ENCODE measurements at regions not wholly inside any gene's neighbourhood (a gene's known extent, or its start where the extent isn't known, plus 50 kb on each side); places are given as distances from the start of the nearest gene placed in this dataset.
"Not testable (repeated sequence)": the region's sequence is repeated elsewhere in the genome, so short reads cannot be mapped to it uniquely, and the experiment has no call there.

DNA sequence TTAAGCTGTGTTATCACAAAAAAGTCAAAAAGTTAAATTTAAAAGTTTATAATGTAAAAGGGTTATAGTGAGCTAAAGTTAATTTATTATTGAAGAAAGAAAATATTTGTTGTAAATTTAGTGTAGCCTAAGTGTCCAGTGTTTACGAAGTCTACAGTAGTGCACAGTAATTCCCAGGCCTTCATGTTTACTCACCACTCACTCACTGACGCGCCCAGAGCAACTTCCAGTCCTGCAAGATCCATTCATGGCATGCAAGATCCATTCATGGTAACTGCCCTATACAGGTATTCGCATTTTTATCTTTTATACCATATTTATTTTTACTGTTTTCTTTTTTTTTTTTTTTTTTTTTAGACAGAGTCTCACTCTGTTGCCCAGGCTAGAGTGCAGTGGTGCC is 69.5 kb downstream of the TPRA1 start:
- DNase-seq, result no peak

DNA sequence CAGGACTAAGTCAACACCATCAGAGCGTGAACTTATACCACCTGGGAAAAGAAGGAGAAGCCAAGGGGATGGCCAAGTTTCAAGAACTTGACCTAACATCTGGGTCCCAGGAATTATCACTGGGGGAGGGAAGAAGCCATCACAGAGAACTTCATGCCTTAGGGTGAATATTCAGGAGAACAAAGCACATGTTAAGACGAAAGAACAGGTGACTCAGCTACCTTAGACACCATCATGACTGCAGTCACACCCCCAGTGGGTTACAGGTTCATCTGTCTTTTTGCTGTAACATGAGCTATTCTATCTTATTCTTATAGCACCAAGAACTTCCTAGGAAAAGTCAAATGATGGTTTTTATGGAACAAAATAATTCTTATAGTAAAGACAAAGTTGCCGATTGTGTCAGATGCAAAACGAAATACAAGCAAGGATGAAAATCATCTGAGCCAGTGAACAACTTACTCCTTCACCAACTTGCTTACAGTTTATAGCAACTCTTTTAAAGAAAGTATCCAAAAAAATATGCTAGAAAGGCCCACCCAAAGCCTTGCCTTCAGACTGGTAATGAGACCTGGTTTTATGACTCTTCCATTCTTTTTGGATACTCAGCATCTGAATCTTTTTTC is 72.0 kb downstream of the TPRA1 start:
- DNase-seq, result no peak

DNA sequence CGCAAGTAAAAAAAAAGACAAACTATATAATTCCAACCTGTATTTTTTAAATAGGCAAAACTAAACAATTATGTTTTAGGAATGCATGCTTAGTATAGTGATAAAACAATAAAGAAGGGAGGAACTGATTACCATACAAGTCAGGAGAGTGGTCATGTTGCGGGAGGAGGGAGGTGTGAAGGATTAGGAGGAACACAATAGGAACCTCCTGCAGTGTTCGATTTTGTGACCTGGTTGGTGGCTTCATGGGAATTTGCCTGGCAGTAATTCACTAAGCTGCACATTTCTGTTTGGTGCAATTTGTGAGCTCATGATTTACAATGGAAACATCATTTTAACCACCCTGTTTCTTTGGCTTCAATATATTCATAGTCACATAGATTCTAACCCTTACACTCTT is 78.3 kb downstream of the TPRA1 start:
- DNase-seq, result no peak

DNA sequence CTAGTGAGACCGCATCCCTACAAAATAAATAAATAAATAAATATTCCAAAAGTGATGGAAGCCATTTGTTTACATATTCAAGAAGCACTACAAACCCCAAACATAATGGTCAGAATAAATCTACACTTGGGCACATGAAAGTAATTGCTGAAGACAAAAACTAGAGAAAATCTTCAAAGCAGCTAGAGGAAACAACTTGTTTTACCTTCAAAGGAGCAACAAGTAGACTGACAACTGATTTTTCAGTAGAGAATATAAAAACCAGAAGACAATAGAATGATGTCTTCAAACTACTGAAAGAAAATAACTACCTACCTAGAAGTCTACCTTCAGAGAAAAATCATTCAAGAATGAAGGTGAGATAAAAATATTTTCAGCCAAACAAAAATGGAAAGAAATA is 89.4 kb downstream of the TPRA1 start:
- no peak for DNase-seq

DNA sequence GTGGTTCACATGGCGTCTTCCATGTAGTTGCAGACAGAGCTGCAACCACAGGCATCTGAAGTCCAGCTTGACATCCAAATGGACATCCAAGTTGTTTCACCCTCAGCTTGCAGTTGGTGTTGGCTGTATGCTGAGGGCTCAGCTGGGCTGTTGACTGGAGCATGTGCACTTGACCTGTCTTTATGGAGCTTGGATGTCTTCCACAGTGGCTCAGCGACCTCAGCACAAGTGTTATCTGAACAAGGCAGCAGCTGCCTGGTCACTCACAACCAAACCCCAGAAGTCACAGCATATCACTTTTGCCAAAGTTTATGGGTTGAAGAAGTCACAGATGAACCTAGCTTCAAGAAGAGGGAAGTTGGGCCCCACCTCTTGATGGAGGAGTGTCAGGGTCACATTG is 92.9 kb downstream of the TPRA1 start:
- DNase-seq, result no peak

DNA sequence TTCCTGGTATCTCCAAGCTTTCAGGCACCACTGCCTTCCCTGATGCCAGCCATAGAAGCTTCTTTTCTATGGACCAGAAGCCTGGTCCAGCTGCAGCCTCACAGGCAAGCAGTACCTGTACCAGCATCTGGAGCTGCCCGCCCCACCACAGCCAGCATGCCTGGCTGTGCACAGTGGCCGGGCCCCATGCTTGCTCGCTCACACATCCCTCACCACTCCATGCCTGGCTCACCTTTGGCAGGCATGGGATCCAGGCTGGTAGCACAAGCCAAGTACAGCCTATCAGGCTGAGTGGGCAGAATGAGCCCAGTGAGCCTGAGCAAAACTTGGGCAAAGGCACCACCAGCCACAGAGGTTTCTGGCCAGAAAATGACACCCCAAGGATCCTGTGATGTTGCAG is 93.4 kb downstream of the TPRA1 start:
- DNase-seq, result no peak

DNA sequence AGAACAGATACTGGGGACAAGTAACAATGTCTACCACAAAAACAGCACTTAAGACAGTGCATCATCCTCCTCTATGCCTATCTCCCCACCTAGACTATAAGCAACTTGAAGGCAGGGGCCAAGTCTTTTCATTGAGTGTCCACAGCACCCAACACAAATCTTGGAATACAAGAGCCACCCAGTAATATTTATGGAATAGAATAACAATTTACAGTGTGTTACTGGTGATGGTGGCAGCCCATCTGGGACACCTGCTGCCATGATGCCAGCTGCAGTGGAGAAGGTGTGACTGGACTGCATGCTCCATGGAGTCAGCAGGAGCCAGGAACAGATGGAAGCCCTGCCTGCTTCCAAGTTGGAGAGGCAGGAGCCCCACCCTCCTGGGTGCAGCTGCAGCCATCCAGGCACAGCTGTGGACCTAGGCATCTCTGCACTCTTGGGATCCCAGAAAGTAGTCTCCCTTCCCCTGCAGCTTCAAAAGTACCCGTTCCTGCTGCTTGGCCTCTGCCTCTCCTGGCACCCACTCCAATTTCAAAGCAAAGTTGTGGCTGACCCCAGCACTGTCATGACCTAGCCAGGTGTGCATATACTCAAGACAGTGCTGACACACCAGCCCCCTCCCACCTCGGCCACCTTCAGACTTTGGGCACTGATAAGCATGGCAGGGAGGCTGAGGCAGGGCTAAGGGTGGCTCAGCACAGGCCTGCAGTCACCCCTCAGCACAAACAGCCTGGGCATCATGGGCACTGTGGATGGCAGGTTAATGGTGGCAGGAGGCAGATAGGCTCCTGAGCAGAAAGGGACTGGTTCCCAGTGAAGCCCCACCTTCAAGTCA is 94.5 kb downstream of the TPRA1 start:
- no peak for DNase-seq

DNA sequence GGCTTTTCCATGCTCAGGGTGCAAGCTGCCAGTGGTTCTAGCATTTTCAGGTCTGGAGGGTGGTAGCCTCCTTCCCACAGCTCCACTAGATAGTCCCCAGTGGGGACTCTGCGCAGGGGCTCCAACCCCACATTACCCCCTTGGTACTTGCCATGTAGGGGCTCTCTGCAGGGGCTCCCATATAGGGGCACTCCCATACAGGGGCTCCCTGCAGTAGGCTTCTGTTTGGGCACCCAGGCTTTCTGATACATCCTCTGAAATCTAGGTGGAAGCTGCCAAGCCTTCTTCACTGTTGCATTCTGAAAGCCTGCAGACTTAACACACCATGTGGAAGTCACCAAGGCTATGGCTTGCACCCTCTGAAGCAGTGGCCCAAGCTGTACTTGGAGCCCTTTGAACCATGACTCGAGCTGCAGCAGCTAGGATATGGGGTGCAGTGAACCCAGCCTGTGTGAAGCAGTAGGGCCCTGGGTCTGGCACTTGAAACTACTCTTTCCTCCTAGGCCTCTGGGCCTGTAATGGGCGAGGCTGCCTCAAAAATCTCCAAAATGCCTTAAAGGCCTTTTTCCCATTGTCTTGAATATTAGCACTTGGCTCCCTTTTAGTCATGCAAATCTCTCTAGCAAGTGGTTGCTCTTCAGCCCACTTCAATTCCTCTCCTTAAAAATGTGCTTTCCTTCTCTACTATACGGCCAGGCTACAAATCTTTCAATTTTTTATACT is 96.4 kb downstream of the TPRA1 start:
- no peak for DNase-seq

DNA sequence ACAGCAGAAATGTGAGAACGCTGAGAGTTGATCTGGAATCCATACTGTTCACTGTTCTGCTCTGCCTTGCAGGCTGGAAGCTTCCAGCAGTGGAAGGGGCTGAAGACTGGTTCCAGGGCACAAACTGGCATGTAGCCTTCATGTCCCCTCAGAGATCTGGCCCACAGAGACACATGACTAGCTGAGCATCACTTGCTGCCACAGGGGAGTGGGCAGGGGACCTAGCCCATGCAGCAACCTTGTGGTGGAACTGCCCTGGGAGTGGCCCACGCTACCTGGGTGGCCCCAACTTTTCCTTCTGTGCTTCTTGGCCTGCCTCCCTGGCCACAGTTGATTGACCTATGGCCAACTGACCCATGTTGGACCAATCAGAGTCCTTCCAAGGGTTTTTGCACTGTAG is 98.1 kb downstream of the TPRA1 start:
- DNase-seq, result no peak

DNA sequence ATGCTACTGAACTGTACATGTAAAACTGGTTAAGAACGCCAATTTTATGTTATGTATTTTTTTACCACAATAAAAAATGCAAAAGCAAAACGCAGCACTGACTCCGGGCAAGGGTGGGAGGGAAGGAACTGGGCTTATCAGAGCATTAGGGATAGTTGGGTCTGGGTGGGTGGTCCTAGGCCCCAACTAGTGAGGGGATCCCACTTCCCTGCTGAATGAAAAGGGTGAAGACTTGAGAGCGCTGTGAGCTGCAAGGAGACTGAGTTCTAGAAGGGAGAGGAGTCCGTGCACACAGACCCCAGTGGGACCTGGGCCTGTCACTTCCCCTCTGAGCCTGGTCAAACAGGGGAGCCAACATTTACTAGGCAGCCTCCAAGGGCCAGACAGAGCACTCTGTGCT is 98.6 kb downstream of the TPRA1 start:
- DNase-seq, result no peak

DNA sequence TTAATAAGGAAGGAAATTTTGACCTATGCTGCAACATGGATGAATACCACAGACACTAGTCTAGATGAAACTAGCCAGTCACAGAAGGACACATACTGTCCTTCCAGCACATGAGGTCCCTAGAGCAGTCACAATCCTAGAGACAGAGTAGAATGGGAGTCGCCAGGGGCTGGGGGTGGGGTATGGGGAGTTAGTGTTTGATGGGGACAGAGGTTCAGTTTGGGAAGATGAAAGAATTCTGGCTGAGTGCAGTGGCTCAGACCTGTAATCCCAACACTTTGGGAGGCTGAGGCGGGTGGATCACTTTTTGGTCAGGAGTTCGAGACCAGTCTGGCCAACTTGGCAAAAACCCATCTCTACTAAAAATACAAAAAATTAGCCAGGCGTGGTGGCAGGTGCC is 99.2 kb downstream of the TPRA1 start:
- no peak for DNase-seq

DNA sequence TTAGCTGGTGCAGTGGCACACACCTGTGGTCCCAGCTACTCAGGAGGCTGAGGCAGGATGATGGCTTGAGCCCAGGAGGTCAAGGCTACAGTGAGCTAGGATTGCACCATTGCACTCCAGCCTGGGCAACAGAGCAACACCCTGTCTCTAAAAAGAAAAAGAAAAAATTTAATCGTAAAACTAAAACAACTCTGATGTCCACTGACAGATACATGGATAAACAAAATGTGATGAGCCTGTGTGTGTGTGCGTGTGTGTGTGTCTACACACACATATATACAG is 99.6 kb downstream of the TPRA1 start:
- DNase-seq, result not testable (repeated sequence)

DNA sequence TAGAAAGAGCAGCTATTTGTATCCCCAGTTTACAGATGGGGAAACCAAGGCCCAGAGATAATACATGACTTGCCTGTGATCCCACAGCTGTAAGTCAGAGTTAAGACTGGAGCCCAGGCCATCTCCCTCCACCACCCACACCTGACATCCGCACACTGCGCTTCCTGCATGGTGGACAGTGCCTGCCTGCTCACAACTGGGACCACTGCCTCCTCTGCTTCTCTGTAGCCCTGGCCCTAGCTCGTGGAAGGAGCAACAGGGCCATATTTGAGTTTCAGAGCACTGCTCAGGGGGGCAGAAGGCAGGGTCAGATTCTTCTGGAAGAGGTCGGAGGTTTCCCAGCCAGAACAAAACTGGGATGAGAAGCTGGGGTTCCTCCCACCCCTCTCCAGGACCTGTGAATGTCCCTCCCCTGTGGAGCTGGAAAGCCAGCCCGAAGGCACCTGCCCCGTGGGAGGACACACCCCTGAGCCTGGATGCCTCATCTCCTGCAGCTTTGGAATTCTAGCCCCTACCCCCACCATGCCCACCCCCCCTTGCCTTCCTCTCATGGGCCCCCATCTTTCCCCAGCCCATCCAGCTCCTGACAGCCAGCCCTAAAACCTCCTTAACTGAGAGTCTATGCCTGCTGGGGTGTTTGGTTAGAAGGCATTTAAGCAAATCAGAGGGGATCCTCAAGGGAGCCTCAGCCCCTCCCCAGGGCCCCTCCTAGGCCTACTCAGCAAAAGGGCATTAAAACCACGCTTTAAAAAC is 100.1 kb downstream of the TPRA1 start:
- DNase-seq, result no peak

DNA sequence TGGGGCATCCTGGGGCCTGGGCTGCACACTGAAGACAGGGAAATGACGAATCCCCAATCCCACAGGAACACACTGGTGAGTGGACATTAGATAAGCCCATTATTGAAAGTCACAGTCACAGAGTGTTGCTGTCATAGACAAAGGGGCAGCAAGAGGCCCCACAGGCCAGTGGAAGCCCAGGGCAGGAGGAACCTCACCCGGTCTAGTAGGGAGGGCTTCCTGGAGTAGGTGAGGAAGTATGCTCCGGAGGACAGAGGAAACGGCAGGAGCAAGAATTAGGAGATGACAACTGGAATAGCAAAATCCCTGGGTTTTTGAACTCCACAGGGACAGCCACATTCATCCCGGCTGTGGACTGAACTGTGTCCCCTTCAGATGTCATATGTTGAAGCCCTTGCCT is 101.2 kb downstream of the TPRA1 start:
- DNase-seq, result no peak

DNA sequence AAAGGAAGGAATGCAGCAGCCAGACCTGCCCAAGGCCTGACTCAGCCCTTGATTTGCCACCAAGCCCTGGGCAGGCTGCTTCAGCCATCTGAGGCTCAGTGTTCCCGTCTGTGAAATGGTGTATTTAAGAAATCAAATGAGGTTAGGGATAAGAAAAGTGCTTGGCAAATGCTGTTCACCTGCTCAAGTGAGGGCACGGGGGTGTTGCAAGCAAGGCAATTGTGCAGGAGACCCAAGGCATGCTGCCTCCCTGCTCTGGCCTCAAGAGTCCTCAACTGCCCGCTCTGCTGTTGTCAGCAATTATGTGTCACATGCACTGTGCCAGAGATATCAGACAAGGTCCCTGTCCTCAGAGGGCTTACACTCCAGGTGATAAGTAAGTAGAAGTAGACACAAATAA is 101.8 kb downstream of the TPRA1 start:
- DNase-seq, result no peak

DNA sequence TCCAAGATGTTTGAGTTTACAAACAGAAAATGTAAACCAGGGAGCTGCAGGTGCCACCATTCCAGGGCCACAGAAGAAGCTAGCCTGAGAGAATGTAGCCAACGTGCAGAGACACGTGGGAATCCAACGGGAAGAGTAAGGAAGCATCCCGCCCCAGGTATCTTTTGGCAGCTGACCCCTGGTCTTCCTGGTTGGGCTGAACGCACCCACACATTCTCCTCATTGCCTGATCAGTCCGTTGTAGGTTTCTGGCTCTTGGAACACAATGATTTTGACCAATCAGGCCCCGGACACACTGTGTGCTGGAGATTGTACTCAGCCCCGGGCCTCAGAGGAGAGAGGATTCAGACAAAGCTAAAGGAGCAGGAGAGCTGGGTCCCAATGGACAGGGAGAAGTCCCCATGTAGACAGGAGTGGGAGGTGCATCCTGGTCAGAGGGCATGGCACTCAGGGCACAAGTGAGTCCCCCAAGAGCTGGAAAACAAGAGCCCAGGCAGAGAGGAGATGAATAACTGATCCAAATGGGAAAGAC is 102.3 kb downstream of the TPRA1 start:
- no peak for DNase-seq

DNA sequence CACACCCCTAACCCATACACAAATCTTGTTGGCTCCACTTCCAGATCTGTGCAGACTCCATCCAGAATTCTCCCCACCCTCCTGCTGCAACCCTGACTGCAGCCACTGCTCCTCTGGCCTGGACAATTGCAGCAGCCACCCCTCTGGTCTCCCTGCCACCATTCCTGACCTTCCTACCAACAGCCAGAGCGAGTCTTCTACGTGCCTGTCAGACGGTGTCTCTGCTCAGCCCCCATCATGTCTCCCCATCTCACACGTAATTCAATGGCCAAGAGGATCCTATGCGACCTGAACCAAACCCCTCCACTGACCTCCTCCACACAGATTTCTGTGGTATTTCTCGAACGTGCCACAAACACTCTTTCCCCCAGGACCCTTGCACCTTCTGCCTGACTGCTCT is 103.3 kb downstream of the TPRA1 start:
- DNase-seq, result no peak

DNA sequence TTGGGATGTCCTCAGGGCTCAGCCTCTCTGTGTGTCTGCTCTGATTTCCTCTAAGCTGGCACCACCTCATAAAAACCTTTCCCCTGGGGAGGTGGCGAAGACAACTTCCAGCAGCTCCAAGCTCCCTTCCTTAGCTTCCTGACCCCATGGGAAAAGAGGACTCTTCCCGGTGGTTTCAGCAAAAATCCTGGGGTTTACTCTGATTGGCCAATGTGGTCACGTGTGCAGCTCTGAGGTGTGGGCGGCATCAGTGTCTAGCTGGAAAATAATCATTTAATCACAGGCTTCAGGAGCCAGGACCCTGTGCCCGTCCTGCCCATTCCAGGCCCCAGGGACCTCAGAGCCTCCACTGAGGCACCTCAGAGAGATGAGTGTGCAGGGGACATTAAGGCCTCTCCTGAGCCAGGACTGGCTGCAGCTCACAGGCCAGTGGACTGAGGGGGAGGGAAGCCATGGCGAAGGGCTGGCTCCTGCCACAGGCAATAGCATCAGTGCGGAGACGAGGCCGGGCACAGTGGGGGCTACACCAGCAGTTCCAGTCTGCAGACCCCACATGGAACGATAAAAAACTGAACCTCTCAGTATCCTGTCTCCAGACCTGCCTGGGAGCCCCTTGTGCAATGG is 104.1 kb downstream of the TPRA1 start:
- DNase-seq, result no peak

DNA sequence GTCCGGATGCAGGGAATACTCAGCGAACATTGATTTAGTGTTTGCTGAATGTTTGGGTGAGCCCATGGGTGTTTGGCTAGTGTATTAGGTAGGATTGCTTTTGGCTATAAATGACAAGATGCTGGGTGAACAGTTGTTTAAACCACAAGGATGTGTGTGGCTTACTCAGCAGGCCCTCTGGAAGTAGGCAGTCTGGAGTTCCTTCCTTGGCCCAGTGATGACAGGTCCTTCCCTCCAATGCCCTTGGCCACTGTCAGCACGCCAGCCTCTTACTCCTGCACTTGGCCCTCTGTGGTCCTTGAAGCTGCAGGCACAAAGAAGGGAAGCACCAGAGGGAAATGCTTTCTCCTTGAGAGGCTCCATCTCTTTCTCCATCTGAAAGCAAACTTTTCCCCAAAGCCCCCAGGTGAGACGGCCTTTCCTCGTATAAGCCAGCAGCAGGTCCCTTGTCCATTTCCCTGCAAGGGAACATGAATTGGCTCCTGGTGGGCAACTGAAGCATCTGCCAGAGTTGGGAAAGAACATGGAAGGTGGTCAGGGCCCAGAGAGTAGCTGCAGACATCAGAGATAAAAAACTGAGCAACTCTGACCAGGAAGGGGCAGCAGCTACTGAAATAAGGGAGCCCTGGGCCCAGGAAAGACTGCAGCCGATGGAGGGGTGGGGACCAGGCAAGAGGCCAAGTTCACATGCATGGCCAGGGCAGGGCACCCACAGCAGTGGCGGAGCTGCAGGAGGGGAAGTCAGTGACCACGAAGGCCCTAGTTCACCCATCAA is 105.0 kb downstream of the TPRA1 start:
- no peak for DNase-seq

DNA sequence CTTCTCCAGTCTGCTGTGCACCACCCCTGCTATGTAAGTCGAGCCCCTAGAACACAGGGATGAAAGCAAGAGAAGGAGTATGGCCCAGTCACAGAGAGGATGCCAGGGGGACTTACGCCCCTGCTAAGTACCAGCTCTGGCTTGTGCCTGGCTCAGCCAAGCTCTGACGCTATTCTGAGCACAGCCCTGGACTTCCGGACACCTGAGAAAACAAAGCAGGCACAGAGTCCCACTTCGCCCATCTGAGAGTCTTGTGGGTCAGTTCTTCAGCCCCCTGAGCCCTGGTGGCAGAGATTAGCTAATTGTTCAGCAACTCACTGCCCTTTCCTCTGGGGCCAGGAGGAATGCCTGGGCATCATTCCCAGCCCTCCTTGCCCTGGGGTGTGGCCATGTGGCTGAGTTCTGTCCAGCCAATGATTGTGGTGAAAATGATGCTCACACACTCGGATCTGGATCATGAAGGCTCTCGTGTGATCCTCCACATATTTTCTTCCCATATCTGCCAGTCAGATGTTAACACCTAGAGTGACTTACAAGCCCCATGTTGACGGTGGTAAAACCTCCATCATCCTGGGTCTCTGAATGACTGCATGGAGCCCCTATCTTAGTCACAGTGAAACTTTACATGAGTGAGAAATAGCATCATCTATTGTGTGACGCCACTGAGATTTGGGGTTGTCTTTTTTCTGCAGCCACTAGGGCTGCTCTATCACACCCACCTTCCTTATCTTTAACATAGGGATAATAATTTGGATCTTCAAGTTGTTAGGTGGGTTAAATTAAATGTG is 105.7 kb downstream of the TPRA1 start:
- DNase-seq, result no peak

DNA sequence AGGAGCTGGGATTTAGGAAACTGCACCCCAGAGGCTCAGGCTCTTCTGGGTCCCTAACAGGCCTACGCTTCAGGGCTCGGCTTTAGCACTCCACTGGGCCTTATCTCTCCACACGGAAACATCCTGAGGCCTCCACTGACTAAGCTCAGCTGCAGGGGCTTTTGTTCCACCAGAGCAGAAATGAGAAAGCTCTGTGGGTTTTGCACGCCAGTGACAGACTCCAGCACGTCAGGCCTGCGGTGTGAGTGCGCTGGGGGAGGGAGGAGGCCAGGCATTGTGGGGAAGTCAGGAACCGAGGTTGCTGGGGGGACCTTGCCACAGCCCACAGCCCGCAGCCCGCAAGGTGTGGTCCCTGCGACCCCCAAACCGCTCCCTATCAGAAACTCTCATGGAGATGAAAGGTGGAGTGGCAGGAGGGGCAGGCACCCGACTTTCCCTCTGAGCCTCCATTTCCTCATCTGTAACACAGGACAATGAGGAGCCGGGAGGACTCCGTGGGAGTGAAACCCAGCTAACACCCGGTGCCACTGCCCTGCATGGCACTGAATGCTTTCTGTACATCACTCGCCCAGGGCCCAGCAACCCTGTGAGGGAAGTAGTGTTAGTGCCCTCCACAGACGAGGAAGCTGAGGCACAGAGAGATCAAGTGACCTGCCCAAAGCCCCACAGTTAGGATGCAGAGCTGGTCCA is 106.5 kb downstream of the TPRA1 start:
- DNase-seq, result peak; percentile 59

All from GDM1 (cell line).